ENCODE measurements at regions not wholly inside any gene's neighbourhood (a gene's known extent, or its start where the extent isn't known, plus 50 kb on each side); places are given as distances from the start of the nearest gene placed in this dataset.

- DNase-seq, result no peak
Measured at GRCh38 chr3:74124782-74125181, 489.7 kb downstream of the CNTN3 start.

GRCh38 chr3:74122281-74122680, 492.2 kb downstream of the CNTN3 start:
- DNase-seq, result no peak

GRCh38 chr3:74121761-74122160, 492.7 kb downstream of the CNTN3 start:
- DNase-seq, result no peak

GRCh38 chr3:74119221-74119620, 494.5 kb upstream of the PDZRN3 start:
- no peak for DNase-seq

- no peak for DNase-seq
Measured at GRCh38 chr3:74115906-74116305, 491.2 kb upstream of the PDZRN3 start.

- DNase-seq, result no peak
Measured at GRCh38 chr3:74107451-74107850, 482.7 kb upstream of the PDZRN3 start.

- no peak for DNase-seq
Measured at GRCh38 chr3:74106925-74107324, 482.2 kb upstream of the PDZRN3 start.

- no peak for DNase-seq
Measured at GRCh38 chr3:74091204-74091603, 466.5 kb upstream of the PDZRN3 start.

- DNase-seq, result no peak
Measured at GRCh38 chr3:74089814-74090213, 465.1 kb upstream of the PDZRN3 start.

GRCh38 chr3:74080056-74080461, 455.3 kb upstream of the PDZRN3 start:
- DNase-seq, result no peak

GRCh38 chr3:74075241-74075640, 450.5 kb upstream of the PDZRN3 start:
- no peak for DNase-seq

GRCh38 chr3:74074700-74075099, 450.0 kb upstream of the PDZRN3 start:
- DNase-seq, result no peak

- peak; percentile 1 for DNase-seq
Measured at GRCh38 chr3:74067296-74067695, 442.6 kb upstream of the PDZRN3 start.

GRCh38 chr3:74066456-74066855, 441.7 kb upstream of the PDZRN3 start:
- no peak for DNase-seq

- no peak for DNase-seq
Measured at GRCh38 chr3:74059923-74060600, 435.3 kb upstream of the PDZRN3 start.

- DNase-seq, result no peak
Measured at GRCh38 chr3:74059301-74059922, 434.7 kb upstream of the PDZRN3 start.

- no peak for DNase-seq
Measured at GRCh38 chr3:74057169-74057568, 432.4 kb upstream of the PDZRN3 start.

- DNase-seq, result no peak
Measured at GRCh38 chr3:74055061-74055460, 430.3 kb upstream of the PDZRN3 start.

GRCh38 chr3:74054566-74054965, 429.8 kb upstream of the PDZRN3 start:
- no peak for DNase-seq

- no peak for DNase-seq
Measured at GRCh38 chr3:74053970-74054516, 429.3 kb upstream of the PDZRN3 start.

GRCh38 chr3:74049444-74049843, 424.7 kb upstream of the PDZRN3 start:
- no peak for DNase-seq

GRCh38 chr3:74048699-74049098, 424.0 kb upstream of the PDZRN3 start:
- DNase-seq, result no peak

GRCh38 chr3:74045000-74045399, 420.3 kb upstream of the PDZRN3 start:
- no peak for DNase-seq

- no peak for DNase-seq
Measured at GRCh38 chr3:74041068-74041675, 416.4 kb upstream of the PDZRN3 start.

Measured in EL (cell line).